Breast epithelium (tissue), 3 donors: ENCODE measurements at regions not wholly inside any gene's neighbourhood (a gene's known extent, or its start where the extent isn't known, plus 50 kb on each side); places are given as distances from the start of the nearest gene placed in this dataset.

Experiments
- CTCF ChIP-seq, 3 donors: fragments of 450-650 bp; IDR thresholded peaks; one replicate each; pipeline ENCODE4 v1.5.1; 2016 to 2017; ENCODE audit warnings: antibody characterized with exemption in 3 of 3, mild to moderate bottlenecking in 3 of 3, moderate library complexity in 3 of 3
- POLR2A ChIP-seq: fragments of 450-650 bp; IDR thresholded peaks from one replicate; pipeline ENCODE4 v1.6.1; 2016; ENCODE audit warnings: antibody characterized with exemption, mild to moderate bottlenecking, moderate library complexity
- POLR2AphosphoS5 ChIP-seq, 3 donors: sonication (generic); formaldehyde crosslinking; IDR thresholded peaks; one replicate each; pipeline ENCODE4 v1.6.1; 2017; ENCODE audit warnings: antibody characterized with exemption in 3 of 3

GRCh38 chr4:177555007-177555574 is 112.9 kb upstream of the AGA start:
- TF ChIP-seq POLR2A (no peak), CTCF (IDR thresholded peaks at IDR 0.05) (peak in 1 of 3 donors; percentile 37), POLR2AphosphoS5 (IDR thresholded peaks at IDR 0.05) (no peak)
